Fibroblast of the aortic adventitia (primary cell): ENCODE measurements at regions not wholly inside any gene's neighbourhood (a gene's known extent, or its start where the extent isn't known, plus 50 kb on each side); places are given as distances from the start of the nearest gene placed in this dataset.

Experiments
- DNase-seq: peaks from one replicate; pipeline ENCODE4 v3.0.0-alpha.2; 2010; ENCODE audit warnings: low read depth
- H3K4me3 ChIP-seq: 2 replicates; pipeline ENCODE4 v1.5.1; 2011; ENCODE audit warnings: low read depth, mild to moderate bottlenecking, control low read depth, low read length, moderate library complexity
- CTCF ChIP-seq: IDR thresholded peaks from 2 replicates; pipeline ENCODE4 v1.5.1; 2011; ENCODE audit warnings: mild to moderate bottlenecking, low read length, control low read depth, inconsistent platforms; ENCODE audit not compliant: insufficient read depth

DNA sequence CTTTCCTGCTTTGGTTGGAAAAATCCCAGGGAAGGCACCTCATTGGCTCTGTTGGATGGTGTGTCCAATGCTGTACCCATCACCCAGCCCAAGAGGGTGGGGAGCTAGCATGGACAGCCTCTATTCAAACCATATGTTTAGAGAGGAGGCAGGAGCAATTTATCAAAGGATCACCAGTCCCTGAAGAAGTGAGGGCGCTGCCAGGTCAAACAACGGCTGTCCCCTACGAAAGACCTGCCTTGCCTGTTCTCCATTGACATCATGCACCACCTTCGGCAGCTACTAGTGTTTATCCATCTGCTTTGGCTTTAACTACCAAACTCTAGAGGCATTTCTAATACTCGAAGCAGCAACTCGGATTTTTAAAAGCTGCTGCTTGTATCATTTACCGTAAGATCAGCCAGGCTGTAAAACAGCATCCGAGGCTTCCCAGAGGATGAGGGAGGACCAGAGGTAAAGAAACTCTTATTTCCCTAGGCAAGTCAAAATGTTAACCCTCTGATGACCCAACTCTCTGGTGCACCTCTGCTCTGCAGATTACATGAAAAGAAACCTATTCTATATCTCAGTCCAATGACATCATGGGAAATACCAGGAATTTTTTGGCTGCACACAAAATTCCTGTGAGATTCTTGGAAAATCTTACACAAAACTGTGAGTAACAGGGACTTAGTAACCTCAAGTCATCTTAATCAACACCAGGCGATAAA lies 720.9 kb upstream of the TBX3 start:
- peak; percentile 97 for DNase-seq
- H3K4me3 ChIP-seq = no peak overlapping the region
- no peak for TF ChIP-seq CTCF

DNA sequence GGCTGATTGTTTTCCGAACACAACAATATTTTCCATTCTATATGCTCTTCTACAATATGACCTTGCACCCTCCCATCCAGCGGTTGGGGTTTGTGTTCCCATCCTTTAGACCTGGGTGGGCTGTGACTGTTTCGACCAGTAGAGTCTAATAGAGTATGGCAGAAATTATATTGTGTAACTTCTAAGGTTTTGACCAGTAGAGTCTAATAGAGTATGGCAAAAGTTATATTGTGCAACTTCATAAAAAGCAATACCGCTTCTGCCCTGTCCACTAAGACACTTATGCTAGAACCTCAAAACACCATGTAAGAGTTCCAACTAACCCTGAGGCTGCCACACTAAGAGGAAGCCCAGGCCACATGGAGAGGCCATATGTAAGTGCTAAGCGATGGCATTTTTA lies 719.7 kb upstream of the TBX3 start:
- TF ChIP-seq CTCF = no peak
- DNase-seq = no peak
- no peak overlapping the region for H3K4me3 ChIP-seq

DNA sequence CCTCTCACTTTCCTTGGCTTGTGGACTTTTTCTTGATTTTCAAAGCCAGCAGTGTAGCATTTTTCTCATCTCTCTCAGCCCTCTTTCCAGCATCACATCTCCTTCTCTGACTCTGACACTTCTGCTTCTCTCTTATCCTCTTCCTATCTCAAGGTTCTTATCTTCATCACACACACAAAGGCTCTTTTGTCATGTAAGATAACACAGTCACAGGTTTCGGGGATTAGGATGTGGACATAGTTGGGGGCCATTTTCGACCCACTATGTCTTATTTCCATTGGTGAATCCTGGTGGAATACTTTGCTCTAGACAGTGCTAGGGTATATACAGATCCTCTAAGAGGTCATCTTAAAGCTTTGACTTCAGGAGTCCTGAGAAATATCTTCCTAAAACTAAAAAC lies 719.3 kb upstream of the TBX3 start:
- DNase-seq = no peak
- TF ChIP-seq CTCF = no peak
- H3K4me3 ChIP-seq = no peak overlapping the region

DNA sequence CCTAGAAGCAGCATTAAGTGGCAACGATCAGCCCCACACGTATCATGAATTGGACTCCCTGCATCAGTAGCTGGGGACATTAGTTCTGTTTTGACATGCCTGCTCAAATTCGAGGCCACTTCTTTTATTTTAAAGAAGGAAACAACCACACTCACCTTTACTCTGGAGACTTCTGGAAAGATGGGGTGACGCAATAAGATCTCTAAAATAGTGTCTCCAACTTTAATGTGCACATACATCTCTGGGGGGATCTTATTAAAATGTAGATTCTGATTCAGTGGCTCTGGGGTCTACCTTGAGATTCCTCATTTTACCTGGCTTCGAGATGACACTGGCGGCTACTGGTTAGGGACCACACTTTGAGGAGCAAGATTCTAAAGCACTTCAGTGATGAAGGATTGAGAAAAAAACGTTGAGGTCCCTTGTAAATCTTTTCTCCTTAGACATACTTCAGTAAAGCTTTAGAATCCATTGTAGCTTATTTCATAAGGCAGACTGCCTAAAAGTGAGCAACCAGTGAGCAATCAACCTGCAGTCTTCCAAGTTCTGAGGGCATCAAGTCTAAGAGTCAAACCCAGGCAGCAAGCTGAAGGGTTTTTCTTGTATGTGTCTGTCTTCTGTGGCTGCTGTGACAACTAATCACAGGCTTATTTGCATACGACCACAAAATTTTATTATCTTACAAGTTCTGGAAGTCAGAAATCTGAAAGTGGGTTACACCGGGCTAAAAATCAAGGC lies 718.6 kb upstream of the TBX3 start:
- H3K4me3 ChIP-seq = no peak overlapping the region
- no peak for TF ChIP-seq CTCF
- DNase-seq = peak; percentile 65

GRCh38 chr12:115401761-115402160 lies 717.8 kb upstream of the TBX3 start:
- H3K4me3 ChIP-seq = no peak overlapping the region
- no peak for DNase-seq
- TF ChIP-seq CTCF = no peak

DNA sequence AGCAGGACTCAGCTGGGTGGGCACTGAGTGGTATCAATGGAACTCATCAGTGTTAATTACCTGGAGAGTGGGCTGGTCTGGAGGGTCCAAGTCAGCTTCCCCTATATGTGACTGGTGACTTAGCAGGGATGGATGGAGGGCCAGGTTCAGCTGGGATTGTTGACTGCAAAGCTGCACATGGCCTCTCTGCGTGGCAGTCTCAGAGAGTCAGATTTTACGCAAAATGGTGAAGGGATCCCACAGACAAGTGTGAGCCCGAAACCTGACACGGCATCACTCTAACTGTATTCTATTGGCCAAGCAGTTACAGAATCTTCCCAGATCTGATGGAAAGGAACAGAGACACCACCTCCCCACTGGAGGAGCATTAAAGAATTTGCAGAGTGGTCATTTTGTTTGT lies 716.0 kb upstream of the TBX3 start:
- no peak for DNase-seq
- no peak for TF ChIP-seq CTCF
- no peak overlapping the region for H3K4me3 ChIP-seq
